SIG-M5 treated with dmso at 0.1 percent for 504 hours (cell line): ENCODE measurements at regions not wholly inside any gene's neighbourhood (a gene's known extent, or its start where the extent isn't known, plus 50 kb on each side); places are given as distances from the start of the nearest gene placed in this dataset.
A peak's percentile ranks its signal among the peaks of the same experiment; 100 is the strongest.
"Not testable (repeated sequence)": the region's sequence is repeated elsewhere in the genome, so short reads cannot be mapped to it uniquely, and the experiment has no call there.

Source experiments
- DNase-seq: peaks from one replicate; lab custom pipeline; 2025; ENCODE audit not compliant: unreplicated experiment; lab: John Stamatoyannopoulos, UW

DNA sequence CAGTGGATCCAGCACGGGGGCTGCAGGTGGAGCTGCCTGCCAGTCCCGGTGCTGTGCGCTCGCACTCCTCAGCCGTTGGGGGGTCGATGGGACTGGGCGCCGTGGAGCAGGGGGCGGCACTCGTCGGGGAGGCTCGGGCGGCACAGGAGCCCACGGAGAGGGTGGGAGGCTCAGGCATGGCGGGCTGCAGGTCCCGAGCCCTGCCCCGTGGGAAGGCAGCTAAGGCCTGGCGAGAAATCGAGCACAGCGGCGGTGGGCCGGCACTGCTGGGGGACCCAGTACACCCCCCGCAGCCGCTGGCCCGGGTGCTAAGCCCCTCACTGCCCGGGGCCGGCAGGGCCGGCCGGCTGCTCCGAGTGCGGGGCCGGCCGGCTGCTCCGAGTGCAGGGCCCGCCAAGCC, 52.3 kb upstream of the MARK1 start:
- not testable (repeated sequence) for DNase-seq

DNA sequence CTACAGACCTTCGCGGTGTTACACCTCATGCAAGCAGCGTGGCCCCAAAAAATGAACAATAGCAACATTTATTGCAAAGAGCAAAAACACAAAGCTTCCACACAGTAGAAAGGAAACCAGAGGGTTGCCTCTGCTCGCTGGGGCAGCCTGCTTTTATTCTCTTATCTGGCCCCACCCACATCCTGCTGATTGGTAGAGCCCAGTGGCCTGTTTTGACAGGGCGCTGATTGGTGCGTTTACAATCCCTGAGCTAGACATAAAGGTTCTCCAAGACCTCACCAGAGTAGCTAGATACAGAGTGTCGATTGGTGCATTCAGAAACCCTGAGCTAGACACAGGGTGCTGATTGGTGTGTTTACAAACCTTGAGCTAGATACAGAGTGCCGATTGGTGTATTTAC, 52.8 kb upstream of the MARK1 start:
- DNase-seq: not testable (repeated sequence)

DNA sequence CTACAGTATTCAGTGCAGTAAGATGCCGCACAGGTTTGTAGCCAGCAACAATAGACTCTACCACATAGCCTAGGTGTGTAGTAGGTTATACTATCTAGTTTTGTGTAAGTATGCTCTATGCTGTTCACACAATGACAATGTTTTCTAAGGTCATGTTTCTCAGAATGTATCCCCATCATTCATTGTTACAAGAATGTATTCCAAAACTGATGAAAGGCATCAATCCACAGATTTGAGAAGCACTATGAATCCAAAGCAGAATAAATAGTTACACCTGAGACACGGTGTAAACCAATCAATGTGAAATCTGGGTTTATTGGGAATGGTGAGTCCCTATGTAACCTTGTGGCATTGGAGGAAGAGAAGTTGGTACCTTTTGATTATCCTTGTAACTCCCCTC, 54.5 kb upstream of the MARK1 start:
- no peak for DNase-seq

DNA sequence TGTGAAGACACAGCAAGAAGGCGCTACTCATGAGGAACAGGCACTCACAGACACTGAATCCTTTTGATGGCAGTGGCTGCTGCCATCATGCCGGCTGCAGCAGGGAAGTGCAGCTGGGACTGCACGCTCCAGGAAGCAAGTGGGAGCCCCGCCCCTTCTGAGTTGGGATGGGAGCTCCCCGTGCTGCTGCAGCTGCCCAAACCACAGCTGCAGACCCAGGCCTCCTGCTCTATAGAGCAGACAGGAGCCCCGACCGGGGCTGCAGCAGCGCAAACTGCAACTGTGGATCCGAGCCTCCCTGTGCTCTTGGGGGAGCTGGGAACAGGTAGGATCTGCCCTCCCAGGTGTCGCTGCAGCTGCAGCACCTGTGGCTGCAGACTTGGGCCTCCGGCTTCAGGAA, 65.2 kb upstream of the MARK1 start:
- no peak for DNase-seq

DNA sequence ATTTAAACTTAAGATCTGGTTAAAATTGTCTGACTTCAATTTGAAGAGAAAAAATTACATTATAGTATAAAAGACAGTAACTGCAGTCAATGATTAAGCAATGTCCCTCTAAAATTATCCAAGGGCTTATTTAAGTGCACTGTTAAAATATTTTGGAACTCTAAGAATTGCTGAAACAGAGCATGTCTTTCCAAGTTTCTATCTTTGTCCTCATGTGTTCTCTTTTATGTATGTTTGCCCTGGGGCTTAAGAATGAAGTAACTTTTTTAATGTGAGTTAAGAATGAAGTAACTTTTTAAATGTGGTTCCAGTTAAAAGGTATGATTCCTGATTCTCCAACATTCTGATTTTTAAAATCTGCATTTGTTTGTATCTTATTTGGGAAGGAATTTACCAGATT, 69.0 kb upstream of the MARK1 start:
- DNase-seq: no peak

DNA sequence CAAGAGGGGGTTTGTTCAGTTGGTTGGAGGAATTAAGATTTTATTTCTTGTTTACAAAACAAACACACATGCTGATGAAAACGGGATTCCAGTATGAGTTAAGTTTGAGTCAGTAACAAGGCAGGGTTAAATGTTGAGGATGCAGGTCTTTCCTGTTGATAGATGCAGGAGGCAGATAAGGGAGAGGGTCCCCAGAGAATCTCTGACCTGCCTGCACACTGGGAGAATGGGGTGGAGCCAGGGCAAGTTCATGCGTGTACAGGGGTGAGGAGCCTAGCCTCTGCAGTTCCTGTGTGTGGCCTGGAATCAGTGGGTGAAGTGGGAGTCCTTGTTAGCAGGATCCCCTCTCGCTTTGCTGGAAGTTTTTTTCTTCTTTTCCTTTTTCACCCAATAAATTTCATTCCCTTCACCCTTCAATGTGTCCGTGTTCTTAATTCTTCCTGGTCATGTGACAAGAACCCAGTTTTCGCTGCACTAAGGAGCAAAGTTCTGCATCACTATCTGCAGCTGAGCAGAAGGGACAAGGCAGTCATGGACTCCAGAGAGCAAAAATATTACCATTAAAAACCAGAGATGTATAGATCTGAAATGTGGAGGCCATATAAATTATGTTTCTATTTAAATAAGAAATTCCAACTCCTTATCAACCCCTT, 69.9 kb upstream of the MARK1 start:
- DNase-seq: no peak

DNA sequence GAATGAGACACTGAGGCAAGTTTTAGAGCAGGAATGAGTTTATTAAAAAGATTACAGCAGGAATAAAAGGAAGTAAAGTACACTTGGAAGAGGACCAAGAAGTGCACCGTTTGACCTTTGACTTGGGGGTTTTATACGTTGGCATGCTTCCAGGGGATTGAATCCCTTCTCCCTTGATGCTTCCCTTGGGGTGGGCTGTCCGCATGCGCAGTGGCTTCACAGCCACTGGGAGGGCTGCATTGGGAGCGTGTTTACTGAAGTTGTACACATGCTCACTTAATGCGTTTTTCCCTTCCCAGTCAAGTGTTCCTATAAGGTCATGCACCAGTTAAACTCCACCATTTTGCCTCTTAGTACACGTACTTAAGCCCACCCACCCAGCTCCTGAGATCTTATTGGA, 72.4 kb upstream of the MARK1 start:
- no peak for DNase-seq

DNA sequence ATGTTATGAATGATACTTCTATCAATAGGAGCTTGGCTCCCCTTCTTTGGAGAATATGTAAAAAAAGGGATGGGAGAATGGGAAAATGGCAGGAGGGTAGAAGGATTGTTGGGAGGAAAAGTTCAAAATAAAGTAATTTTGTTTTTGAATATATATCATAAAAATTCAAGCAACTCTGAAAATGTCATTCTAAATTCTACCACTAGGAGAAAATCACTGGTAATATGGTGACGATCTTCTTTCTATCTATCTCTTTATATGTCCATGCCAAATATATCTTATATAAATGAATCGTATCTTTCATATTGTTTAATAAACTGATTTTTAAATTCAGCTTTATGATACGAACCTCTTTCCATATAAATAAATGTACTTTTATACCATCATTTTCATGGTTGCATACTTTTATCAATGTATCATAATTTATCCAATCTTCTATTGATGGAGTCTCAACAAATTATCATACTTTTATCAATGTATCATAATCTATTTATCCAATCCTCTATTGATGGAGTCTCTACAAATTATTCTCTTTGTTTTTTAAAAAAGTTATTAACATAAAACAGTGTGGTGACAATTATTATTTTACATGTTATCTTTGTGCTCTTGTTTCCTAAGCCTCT, 73.7 kb upstream of the MARK1 start:
- no peak for DNase-seq

DNA sequence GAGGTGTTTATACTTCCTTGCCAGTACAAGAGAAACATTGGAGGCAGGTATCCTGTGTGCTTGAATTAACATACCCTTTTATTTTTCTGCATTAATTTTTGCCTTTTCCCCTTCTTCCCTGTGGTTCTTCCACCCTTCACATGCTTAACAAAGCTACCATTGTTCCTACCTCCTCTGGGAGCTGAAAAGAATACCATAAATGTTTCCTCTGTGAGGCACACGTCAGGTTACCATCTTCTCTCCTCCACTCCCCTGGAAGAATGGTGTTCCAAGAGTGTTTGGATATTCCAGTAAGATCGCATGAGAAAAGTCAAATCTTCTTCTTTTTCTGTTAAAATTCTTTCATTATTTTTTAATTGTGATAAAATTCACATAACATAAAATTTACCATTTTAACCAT, 74.6 kb upstream of the MARK1 start:
- no peak for DNase-seq

DNA sequence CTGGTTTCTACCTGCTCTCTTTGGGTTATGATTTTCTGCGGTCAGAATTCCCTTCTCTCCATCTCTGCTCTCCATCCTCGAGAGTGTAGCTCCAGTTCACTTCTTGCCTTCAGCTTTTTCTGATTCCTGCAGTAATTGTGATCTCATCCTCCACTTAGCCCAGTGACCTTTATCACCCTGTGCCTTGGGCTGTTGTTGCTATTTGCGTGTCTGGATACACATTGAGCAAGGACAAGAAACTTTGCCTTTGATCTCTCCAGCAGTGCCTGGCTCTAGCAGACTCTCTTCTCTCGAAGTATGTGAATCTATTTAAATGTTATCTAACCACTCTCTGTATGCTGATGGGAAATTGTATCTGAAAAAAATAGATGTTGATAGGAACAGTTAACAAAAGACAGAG, 76.4 kb upstream of the MARK1 start:
- DNase-seq: no peak

DNA sequence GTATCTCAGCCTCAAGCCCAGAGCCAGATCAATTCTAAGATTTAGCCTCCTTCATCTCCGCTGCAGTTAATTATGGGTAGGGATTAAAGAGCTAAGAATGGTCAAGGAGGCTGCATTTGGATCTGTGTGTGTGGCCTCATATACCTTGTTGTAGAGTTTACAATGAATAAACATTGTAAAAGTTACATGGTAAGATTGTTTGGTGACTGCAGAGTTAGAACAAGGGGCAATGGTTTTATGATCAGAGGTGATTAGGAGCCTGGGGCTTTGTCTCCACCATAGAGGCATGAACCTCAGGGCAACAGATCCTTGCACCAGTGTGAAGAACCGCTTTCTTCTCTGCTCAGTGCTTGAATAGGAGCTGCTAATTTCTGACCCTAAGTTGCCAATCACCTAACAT, 77.0 kb upstream of the MARK1 start:
- DNase-seq: no peak

DNA sequence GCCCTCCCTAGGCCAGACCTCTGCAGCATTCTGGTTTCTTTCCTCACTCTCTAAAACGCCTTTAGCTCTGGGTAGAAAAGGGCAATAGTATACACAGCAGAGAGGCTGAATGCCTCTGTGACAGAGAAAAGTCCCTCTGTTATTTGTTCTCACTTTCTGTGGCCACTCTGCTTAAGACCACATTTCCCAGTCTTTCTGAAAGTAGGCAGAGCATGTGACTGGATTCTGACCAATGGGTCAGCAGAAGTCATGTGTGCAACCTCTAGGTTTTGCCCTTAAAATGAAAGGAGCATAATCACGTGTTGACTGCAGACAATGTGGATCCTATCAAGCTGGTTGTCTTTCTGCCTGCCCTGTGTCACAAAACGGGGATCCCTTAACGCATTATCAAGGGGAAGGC, 79.7 kb upstream of the MARK1 start:
- DNase-seq: no peak

DNA sequence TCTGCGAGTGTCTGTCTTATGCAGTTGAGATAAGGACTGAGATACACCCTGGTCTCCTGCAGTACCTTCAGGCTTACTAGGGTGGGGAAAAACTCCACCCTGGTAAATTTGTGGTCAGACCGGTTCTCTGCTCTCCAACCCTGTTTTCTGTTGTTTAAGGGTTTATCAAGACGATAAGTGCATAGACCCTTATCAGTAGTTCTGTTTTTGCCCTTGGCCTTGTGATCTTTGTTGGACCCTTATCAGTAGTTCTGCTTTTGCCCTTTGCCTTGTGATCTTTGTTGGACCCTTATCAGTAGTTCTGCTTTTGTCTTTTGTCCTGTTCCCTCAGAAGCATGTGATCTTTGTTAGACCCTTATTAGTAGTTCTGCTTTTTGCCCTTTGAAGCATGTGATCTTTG, 83.3 kb upstream of the MARK1 start:
- DNase-seq: not testable (repeated sequence)

DNA sequence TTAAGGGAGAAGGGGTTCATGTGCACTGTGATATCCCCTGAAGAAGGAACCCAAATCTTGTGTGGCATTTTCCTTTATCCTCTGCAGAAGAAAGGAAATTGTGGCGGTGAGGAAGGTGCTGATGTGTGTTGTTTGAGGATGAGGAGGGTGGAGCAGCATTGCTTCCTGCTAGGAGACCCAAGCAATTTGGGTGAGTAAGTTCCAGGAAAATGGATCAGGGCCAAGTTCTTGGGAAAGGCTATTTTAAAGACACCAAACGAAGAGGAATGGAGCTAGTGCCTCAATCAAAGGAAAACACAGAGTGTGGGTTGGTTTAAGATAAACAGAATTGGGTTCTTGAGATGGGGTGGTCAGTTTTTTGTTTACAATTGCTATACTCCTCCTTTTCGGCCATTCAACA, 86.7 kb upstream of the MARK1 start:
- no peak for DNase-seq

DNA sequence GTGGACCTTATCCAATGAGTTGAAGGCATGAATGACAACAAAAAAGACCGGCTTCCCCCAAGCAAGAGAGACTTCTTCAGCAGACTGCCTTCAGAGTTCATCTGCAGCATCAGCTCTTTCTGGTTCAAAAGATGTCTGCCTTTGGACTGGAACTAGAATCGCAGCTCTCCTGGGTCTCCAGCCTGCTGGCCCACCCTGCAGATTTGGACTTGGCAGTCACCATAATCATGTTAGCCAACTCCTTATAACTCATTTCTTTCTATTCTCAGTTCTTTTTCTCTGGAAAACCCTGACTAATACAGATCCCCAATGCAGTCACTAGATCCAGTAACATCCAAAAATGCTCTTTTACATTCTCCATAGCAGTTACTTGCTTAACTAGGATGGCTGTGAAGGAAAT, 89.2 kb upstream of the MARK1 start:
- no peak for DNase-seq

DNA sequence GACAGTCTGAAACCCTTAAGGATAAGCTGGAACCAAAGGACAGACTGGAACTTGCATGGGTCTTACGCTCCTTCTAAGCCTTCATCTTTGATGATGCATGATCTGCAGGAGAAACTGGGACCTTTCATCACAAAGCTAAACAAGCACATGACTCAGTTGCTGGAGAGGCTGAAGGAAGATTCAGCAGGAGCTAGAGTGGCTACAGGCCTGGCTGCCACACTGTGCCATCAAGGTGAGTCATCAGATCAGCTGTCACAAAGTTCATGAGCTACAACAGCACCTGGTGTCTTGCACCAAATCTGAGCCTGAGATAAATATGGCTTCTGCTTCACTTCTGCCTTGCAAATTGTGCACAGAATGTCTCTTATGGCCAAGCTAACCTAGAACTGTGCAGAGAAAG, 95.5 kb upstream of the MARK1 start:
- no peak for DNase-seq

DNA sequence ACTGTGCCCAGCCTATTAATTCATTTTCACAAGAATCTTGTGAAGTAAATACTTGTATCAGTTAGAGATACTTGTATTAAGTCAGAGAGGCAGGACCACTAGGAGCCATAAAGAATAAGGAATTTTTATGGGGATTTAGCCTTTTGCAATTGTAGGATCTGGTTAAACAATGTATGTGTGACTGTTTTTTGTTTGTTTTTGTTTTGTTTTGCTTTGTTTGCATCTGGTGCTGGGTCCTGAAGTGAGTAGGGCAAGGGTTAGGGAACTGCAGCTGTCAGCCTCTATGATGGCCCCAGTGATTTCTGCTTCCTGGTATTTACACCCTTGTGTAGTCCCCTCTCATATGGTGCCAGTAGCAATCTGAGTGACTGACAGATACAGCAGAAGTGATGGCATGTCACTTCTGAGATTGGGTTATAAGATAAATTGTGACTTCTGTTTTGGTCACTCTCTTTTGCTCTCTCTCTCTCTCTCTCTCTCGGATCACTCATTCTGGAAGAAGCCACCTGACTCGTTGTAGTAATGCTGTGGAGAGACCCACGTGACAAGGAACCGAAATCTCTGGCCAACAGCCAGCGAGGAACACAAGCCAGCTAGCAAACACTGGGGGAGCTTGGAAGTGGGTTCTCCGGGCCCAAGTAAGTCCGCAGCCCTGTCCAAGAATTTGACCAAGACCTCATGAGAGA, 96.2 kb upstream of the MARK1 start:
- DNase-seq: no peak

DNA sequence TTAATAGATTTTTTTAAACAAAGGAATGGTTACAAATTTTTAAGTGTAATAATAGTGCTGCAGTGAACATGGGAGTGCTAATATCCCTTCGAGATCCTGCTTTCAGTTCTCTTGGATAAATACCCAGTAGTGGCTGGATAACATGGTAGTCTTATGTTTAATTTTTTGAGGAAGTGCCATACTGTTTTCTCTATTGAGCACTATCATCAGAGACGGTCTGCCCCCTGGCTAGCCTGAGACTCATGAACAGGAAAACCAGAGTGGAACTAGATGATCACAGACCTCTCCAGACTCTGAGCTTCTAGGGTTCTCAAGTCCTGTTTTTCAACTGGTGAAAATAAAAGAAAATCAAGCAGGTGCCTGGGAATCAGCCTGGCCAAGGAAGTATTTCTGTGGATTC, 97.3 kb upstream of the MARK1 start:
- DNase-seq: peak; percentile 4

DNA sequence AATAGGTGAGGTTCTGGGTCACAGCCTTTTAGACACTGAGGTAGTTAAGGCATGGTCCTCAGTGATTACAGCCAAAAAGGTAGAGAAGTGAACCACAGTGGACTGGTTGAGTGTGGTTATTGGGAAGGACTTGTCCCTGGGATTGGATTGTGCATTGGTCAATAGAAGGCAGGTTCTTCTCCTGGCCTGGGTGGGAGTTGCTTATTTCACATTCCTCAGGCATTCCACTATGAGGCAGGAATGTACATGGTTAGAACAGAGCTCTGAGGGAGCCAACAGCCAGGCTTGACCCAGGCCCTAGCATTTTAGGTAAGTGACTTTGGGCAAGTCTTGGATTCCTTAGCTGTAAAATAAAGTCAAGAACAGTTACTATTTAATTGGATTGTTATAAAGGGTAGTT, 97.9 kb upstream of the MARK1 start:
- DNase-seq: no peak

DNA sequence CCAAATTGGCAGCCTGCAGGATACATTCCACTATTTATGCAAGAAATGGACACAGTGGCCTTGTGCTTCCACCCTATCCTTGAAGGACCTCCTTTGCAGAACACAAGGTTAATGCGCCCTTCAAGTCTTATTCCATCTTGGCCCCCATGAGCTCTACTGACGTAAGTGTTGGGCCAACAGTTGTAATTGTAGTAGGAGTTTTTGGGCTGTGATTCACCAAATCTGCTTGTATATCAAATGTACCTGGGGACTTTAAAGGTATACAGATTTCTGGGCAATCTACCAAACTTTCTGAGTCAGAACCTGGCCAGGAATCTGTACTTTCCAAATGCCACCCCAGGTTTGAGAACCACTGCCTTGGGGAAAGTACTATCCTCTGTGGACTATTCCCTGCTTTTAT, 100.9 kb upstream of the MARK1 start:
- no peak for DNase-seq

DNA sequence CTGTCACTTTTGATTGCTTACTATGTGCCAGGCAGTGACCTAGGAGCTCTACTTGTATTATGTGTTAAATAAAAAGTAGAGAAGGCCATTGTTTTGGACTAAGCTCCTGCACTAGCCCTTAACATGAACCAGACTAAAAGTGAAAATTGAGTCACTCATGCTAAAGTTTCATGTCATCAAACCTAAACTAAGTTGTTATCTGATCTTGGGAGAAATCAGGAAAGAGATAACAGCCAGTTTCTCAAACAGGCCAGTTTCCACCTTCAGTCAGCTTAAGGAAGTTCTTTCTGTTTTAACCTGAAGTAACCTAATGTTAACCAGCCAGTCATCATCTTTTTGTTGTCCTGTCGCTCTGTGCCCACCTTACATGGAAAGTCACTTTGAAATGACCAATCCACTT, 102.1 kb upstream of the MARK1 start:
- no peak for DNase-seq

DNA sequence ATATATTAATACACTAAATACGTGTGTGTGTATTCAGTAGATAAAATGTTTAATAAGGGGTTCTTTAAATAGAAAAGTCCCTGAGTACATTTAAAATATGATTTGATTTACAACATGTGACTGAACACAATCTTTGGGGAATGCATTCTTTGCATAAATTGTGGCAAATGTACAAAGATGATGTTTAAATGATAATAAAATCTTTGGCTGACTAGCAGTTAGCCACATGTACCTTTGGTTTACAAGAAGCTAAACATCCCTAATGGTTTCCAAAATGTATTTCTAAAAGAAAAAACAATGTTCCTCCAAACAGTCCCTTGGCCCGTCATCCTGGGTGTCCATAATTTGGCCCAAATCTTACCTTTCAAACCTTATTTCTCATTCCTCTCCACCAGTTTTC, 106.4 kb upstream of the MARK1 start:
- DNase-seq: no peak

DNA sequence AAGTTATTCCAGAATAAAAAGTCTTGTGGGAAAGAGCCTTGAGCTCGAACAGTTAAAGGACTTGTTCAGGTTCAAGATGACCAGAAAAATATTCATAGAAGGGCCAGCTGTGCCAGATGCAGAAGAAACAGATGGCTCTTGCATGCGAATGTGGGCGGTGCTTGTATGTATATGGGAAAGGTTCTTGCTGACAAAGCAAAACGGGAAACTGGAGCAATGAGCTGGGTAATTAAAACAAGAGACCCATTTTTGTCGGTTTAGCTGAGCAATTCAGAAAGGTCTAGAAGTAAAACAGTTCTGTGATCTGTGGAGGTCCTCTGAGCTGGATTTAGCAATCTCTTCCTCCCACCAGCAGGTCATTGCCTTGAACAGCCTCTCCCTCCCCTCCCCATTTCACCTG, 107.2 kb upstream of the MARK1 start:
- DNase-seq: no peak
